ENCODE measurements at regions not wholly inside any gene's neighbourhood (a gene's known extent, or its start where the extent isn't known, plus 50 kb on each side); places are given as distances from the start of the nearest gene placed in this dataset.

DNA sequence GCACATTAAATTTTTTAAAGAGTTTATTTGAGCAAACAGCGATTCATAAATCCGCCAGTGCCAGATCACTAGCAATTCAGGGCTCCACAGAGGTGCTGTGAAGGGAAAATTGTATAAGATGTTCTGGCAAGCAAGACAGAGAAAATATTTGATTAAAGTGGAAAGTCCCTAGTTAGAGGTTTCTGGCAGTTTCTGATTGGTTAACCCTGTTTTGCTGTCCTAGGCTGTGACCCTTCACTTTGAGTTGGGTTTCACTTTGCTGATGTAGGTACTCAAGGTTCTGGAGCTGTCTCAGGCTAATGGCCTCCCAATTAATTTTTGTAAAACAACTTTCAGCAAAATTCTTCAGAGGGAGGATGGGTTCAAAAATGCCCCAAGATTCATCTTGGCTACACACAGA, 79.4 kb upstream of the NXPH1 start:
- CTCF ChIA-PET = no interaction called here
- peaks cover 3% of the 10 kb centered on the region for H3K9me3 Mint-ChIP-seq
- POLR2A ChIA-PET = no interaction called here

DNA sequence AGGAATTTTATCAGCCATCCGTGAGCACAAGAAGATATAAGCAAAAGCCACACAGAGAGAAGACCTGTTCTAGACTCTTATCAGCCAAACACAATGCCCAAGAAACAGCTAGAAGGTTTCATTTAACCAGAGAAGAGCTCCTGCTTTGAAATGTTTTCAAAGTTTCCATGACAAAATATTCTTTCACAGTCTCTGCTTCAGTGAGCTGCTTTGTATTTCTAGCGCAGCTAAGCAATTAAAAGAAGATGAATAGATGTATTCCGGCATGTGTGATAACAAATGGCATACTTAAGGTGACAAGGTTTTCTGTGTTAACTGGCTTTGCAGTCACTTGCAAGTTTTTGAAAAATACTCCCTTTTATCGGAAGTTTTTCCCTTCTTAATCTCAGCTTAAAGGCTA, 78.9 kb upstream of the NXPH1 start:
- ATAC-seq (ENCODE audit: poor library complexity) (no peak), DNase-seq (no peak)
- POLR2A ChIA-PET = no interaction called here
- H3K9me3 ChIP-seq (ENCODE audit: control insufficient read depth in 1 of 2, insufficient read depth in 1 of 2, low read length in 2 of 2) = no peaks in the 10 kb centered on the region
- H3K27me3 Mint-ChIP-seq = peaks cover 52% of the 10 kb centered on the region
- H3K4me1 ChIP-seq (ENCODE audit: insufficient read depth, low read length) = no peaks in the 10 kb centered on the region
- H3K27ac Mint-ChIP-seq = no peak overlapping the region
- TF ChIP-seq, protein P1, sequence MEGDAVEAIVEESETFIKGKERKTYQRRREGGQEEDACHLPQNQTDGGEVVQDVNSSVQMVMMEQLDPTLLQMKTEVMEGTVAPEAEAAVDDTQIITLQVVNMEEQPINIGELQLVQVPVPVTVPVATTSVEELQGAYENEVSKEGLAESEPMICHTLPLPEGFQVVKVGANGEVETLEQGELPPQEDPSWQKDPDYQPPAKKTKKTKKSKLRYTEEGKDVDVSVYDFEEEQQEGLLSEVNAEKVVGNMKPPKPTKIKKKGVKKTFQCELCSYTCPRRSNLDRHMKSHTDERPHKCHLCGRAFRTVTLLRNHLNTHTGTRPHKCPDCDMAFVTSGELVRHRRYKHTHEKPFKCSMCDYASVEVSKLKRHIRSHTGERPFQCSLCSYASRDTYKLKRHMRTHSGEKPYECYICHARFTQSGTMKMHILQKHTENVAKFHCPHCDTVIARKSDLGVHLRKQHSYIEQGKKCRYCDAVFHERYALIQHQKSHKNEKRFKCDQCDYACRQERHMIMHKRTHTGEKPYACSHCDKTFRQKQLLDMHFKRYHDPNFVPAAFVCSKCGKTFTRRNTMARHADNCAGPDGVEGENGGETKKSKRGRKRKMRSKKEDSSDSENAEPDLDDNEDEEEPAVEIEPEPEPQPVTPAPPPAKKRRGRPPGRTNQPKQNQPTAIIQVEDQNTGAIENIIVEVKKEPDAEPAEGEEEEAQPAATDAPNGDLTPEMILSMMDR (IDR thresholded peaks at IDR 0.05) = no peak
- no peaks in the 10 kb centered on the region for H3K4me1 Mint-ChIP-seq (ENCODE audit: low read depth)
- no peaks in the 10 kb centered on the region for H3K36me3 Mint-ChIP-seq (ENCODE audit: low read depth)
- H3K27ac ChIP-seq (ENCODE audit: low read depth in 1 of 2, low read length in 2 of 2) = no peak overlapping the region
- no peak overlapping the region for H3K4me3 Mint-ChIP-seq
- H3K4me3 ChIP-seq (ENCODE audit: low read length) = no peak overlapping the region
- intact Hi-C loops (cut with DNase I, micrococcal nuclease) = no loop called here
- peaks cover 4 to 11% of the 10 kb centered on the region in 2 experiments for H3K27me3 ChIP-seq (ENCODE audit: control insufficient read depth in 1 of 2, insufficient read depth in 2 of 2, low read length in 2 of 2)
- H3K36me3 ChIP-seq (ENCODE audit: insufficient read depth, low read length) = no peaks in the 10 kb centered on the region
- CTCF ChIA-PET = no interaction called here
- peaks cover 3% of the 10 kb centered on the region for H3K9me3 Mint-ChIP-seq

More for the DNA sequence above, 79.4 kb upstream of the NXPH1 start:
- H3K36me3 Mint-ChIP-seq (ENCODE audit: low read depth) = no peaks in the 10 kb centered on the region
- no peak overlapping the region for H3K4me3 Mint-ChIP-seq
- no peak for DNase-seq
- intact Hi-C loops (cut with DNase I, micrococcal nuclease) = no loop called here
- no peaks in the 10 kb centered on the region for H3K9me3 ChIP-seq (ENCODE audit: control insufficient read depth in 1 of 2, insufficient read depth in 1 of 2, low read length in 2 of 2)
- no peaks in the 10 kb centered on the region for H3K36me3 ChIP-seq (ENCODE audit: insufficient read depth, low read length)
- no peaks in the 10 kb centered on the region for H3K4me1 ChIP-seq (ENCODE audit: insufficient read depth, low read length)
- no peaks in the 10 kb centered on the region for H3K4me1 Mint-ChIP-seq (ENCODE audit: low read depth)
- H3K27me3 ChIP-seq (ENCODE audit: control insufficient read depth in 1 of 2, insufficient read depth in 2 of 2, low read length in 2 of 2) = peaks cover 0 to 11% of the 10 kb centered on the region in 2 experiments
- no peak overlapping the region for H3K27ac Mint-ChIP-seq
- peaks cover 51% of the 10 kb centered on the region for H3K27me3 Mint-ChIP-seq
- ATAC-seq (ENCODE audit: poor library complexity) = no peak
- no peak overlapping the region for H3K27ac ChIP-seq (ENCODE audit: low read depth in 1 of 2, low read length in 2 of 2)
- TF ChIP-seq, protein P1 (IDR thresholded peaks at IDR 0.05) = no peak
- no peak overlapping the region for H3K4me3 ChIP-seq (ENCODE audit: low read length)

DNA sequence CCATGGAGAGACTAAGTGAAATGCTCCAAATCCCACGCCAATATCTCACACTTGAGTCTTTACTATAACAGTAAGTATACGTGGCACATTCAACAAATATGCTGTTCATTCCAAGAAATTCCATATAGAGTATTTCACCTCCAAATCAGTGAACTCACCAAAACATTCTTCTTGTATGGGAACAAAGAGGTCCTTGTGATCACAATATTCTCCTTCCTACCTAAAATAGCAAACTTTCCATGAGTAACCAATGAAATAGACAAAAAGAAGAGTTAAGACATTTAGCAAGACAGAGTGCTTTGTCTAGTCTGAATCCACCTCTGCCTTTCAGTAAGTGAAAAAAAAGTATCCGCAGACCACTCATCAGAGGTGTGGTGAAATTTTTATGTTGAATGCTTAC, 77.3 kb upstream of the NXPH1 start:
- Mint-ChIP-seq H3K9me3 (peaks cover 3% of the 10 kb centered on the region), H3K4me3 (no peak overlapping the region), H3K4me1 (ENCODE audit: low read depth) (no peaks in the 10 kb centered on the region), H3K27me3 (peaks cover 61% of the 10 kb centered on the region), H3K27ac (no peak overlapping the region), H3K36me3 (ENCODE audit: low read depth) (no peaks in the 10 kb centered on the region)
- Histone ChIP-seq H3K9me3 (ENCODE audit: control insufficient read depth in 1 of 2, insufficient read depth in 1 of 2, low read length in 2 of 2) (no peaks in the 10 kb centered on the region), H3K27ac (ENCODE audit: low read depth in 1 of 2, low read length in 2 of 2) (no peak overlapping the region), H3K27me3 (ENCODE audit: control insufficient read depth in 1 of 2, insufficient read depth in 2 of 2, low read length in 2 of 2) (peaks cover 4 to 7% of the 10 kb centered on the region in 2 experiments), H3K36me3 (ENCODE audit: insufficient read depth, low read length) (no peaks in the 10 kb centered on the region), H3K4me1 (ENCODE audit: insufficient read depth, low read length) (no peaks in the 10 kb centered on the region), H3K4me3 (ENCODE audit: low read length) (no peak overlapping the region)
- POLR2A ChIA-PET = no interaction called here
- DNase-seq = no peak
- ATAC-seq (ENCODE audit: poor library complexity) = no peak
- intact Hi-C loops (cut with DNase I, micrococcal nuclease) = no loop called here
- CTCF ChIA-PET = no interaction called here
- TF ChIP-seq, protein P1 (IDR thresholded peaks at IDR 0.05) = no peak

Data from CD4-positive, alpha-beta T cell (primary cell).